GM12874 (cell line): ENCODE measurements at regions not wholly inside any gene's neighbourhood (a gene's known extent, or its start where the extent isn't known, plus 50 kb on each side); places are given as distances from the start of the nearest gene placed in this dataset.

Experiments used
- TF ChIP-seq, protein P1 (sequence below): IDR thresholded peaks from 2 replicates; pipeline ENCODE4 v1.5.1; 2011; ENCODE audit warnings: low read depth, mild to moderate bottlenecking, control low read depth, low read length, moderate library complexity; ENCODE audit not compliant: insufficient read depth

- TF ChIP-seq, protein P1, sequence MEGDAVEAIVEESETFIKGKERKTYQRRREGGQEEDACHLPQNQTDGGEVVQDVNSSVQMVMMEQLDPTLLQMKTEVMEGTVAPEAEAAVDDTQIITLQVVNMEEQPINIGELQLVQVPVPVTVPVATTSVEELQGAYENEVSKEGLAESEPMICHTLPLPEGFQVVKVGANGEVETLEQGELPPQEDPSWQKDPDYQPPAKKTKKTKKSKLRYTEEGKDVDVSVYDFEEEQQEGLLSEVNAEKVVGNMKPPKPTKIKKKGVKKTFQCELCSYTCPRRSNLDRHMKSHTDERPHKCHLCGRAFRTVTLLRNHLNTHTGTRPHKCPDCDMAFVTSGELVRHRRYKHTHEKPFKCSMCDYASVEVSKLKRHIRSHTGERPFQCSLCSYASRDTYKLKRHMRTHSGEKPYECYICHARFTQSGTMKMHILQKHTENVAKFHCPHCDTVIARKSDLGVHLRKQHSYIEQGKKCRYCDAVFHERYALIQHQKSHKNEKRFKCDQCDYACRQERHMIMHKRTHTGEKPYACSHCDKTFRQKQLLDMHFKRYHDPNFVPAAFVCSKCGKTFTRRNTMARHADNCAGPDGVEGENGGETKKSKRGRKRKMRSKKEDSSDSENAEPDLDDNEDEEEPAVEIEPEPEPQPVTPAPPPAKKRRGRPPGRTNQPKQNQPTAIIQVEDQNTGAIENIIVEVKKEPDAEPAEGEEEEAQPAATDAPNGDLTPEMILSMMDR, result no peak
Observed at GRCh38 chr13:70829748-70830147, 721.5 kb upstream of the KLHL1 start.

DNA sequence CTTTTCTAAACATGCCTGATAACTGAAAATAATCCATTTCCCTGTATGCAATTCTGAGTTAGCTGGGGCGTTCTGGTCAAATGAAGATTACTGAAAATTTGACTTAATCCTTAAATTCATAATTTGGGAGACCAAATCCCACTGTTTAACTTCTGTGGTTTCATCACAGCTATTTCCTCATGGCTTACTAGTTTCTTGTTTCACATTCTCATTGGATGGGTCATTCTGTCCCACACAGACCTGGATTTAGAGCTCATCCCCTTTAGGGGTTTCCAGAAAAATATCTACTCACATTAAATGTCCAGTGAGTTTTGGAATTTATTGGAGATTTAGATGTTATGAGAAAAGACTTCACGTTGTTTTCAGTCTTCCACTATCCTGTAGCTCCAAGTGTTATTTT, 709.3 kb upstream of the KLHL1 start:
- TF ChIP-seq, protein P1, result no peak

DNA sequence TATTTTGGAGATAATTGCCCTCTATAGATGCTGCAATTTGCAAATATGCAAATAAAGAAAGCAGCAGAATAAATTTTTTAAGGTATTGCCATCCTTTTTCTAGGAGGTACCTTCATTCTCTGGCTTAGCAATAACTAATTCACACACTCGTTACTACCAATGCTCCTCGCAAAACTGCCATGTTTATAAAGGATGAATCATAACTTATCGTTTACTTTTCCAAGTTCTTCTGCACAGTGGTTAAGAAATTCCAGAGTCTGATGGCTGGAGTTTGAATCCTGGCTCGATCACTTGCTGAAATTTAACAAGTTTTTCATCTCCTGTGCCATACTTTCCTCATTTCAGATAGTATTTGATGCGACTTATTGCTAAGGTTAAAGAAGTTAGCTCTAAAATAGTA, 708.6 kb upstream of the KLHL1 start:
- TF ChIP-seq, protein P1, result no peak

- TF ChIP-seq, protein P1, result no peak
Observed at GRCh38 chr13:70814684-70815083, 706.4 kb upstream of the KLHL1 start.

DNA sequence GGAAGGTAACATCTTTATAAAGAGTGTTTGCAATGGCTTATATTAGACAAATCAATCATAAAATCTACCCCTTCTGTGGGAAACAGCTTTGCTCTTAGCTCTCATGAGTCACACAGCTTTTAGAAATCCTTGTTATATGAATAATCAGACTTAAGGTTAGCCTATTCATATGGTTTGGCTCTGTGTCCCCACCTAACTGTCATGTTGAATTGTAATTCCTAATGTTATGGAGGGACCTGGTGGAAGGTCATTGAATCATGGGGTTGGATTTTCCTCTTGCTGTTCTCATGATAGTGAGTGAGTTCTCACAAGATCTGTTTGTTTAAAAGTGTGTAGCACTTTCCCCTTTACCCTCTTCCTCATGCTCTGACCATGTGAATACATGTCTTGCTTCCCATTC, 704.2 kb upstream of the KLHL1 start:
- TF ChIP-seq, protein P1, result no peak

- TF ChIP-seq, protein P1, result no peak
Observed at GRCh38 chr13:70809588-70809987, 701.3 kb upstream of the KLHL1 start.

DNA sequence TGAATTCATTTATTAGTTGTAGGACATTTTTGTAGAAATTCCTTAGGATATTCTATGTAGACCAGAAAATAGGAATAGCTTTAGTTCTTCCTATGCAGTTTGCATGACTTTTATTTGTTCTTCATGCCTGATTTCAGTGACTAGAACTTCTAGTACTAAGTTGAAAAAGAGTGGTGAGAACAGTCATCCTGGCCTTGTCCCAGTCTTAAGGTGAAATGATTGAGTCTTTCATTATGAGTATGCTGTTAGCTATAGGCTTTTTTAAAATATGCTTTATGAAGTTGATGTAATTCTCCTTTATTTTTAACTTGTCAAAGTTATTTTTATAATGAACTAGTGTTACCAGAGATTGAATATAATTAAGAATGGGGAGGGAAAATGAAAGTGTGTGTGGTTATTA, 690.1 kb upstream of the KLHL1 start:
- TF ChIP-seq, protein P1, result no peak

GRCh38 chr13:70795484-70795883, 687.2 kb upstream of the KLHL1 start:
- TF ChIP-seq, protein P1, result no peak
